ENCODE measurements at regions not wholly inside any gene's neighbourhood (a gene's known extent, or its start where the extent isn't known, plus 50 kb on each side); places are given as distances from the start of the nearest gene placed in this dataset.

DNA sequence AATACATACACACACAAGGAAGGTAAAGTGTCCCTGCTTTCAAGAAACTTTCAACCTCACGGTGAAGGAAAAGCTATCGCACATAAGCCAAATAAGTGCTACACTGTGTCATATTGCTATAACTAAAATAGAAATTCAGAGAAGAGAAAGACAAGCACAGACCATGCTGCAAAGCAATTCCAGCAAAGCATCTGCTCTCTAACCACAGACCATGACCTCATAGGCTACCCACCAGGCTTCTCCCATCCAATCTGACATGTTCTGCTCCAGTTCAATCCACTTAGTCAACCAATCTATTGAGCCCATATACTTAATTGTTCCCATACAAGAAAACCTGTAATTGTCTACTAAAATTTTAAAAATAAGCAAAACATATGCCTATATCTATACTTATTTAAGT is 211.3 kb downstream of the BARHL2 start:
- DNase-seq (ENCODE audit: low spot score): no peak
- H3K79me2 ChIP-seq (ENCODE audit: insufficient read depth, low read length): no peaks in the 10 kb centered on the region
- 90% methylated on average over 2 of the region's 2 CpGs for WGBS (ENCODE audit: low lambda C conversion rate)
- in situ Hi-C loops (cut with HindIII; ENCODE audit: extremely low pct_ligation_motif_present, low pct_unique_long_range_greater_than_20kb): no loop called here
- H3K36me3 ChIP-seq (replicated peaks in 1 of 2; ENCODE audit: control insufficient read depth in 1 of 2, insufficient read depth in 2 of 2, low read length in 2 of 2): no peaks in the 10 kb centered on the region
- H2AFZ ChIP-seq (ENCODE audit: low read length): no peak overlapping the region
- no peaks in the 10 kb centered on the region for H4K20me1 ChIP-seq (ENCODE audit: insufficient read depth, low read length)
- BruUV-seq (replicated peaks): no TSS peak
- TF ChIP-seq EP300 (IDR thresholded peaks at IDR 0.05; ENCODE audit: low read depth in 2 of 2, low read length in 2 of 2) (no peak), EP300 (CRISPR knock-in tag; IDR thresholded peaks at IDR 0.05; ENCODE audit: borderline replicate concordance) (no peak), ZNF549 (CRISPR knock-in tag; IDR thresholded peaks at IDR 0.05) (no peak), CENPX (CRISPR knock-in tag; IDR thresholded peaks at IDR 0.05) (no peak), ZNF546 (CRISPR knock-in tag; conservative IDR thresholded peaks at IDR 0.05) (no peak), GPBP1L1 (CRISPR knock-in tag; IDR thresholded peaks at IDR 0.05) (no peak), KLF11 (CRISPR knock-in tag; IDR thresholded peaks at IDR 0.05) (no peak)
- TF ChIP-seq, protein P1, sequence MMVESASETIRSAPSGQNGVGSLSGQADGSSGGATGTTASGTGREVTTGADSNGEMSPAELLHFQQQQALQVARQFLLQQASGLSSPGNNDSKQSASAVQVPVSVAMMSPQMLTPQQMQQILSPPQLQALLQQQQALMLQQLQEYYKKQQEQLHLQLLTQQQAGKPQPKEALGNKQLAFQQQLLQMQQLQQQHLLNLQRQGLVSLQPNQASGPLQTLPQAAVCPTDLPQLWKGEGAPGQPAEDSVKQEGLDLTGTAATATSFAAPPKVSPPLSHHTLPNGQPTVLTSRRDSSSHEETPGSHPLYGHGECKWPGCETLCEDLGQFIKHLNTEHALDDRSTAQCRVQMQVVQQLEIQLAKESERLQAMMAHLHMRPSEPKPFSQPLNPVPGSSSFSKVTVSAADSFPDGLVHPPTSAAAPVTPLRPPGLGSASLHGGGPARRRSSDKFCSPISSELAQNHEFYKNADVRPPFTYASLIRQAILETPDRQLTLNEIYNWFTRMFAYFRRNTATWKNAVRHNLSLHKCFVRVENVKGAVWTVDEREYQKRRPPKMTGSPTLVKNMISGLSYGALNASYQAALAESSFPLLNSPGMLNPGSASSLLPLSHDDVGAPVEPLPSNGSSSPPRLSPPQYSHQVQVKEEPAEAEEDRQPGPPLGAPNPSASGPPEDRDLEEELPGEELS (CRISPR knock-in tag; IDR thresholded peaks at IDR 0.05): no peak
- no peak for ATAC-seq
- H3K27me3 ChIP-seq (ENCODE audit: control insufficient read depth in 1 of 2, insufficient read depth in 2 of 2, low read length in 2 of 2): no peaks in the 10 kb centered on the region; a peak in 1 of 5 replicates
- peaks cover 11% of the 10 kb centered on the region; the same call in 1 of the 2 replicates for H3K4me1 ChIP-seq (ENCODE audit: insufficient read depth, low read length)
- H3K4me2 ChIP-seq (ENCODE audit: low read depth, low read length): no peak overlapping the region
- CTCF ChIA-PET (ENCODE audit: low intra/inter-chr PET ratio, low total read pairs): no interaction called here
- POLR2A ChIA-PET: no interaction called here
- H3K9me3 ChIP-seq (ENCODE audit: low read length): no peaks in the 10 kb centered on the region
- H3K4me3 ChIP-seq (replicated peaks in 1 of 3; ENCODE audit: insufficient read depth in 1 of 3, low read depth in 2 of 3, low read length in 3 of 3): no peak overlapping the region
- intact Hi-C loops (cut with micrococcal nuclease; ENCODE audit: unreplicated experiment): no loop called here
- H3K27ac ChIP-seq (ENCODE audit: extremely low read length, insufficient read depth, low read length): no peak overlapping the region
- no peak for FAIRE-seq
- no peak overlapping the region for H3K9ac ChIP-seq (ENCODE audit: insufficient read depth, low read depth, low read length)

Measured in HepG2 (cell line).